ENCODE measurements at regions not wholly inside any gene's neighbourhood (a gene's known extent, or its start where the extent isn't known, plus 50 kb on each side); places are given as distances from the start of the nearest gene placed in this dataset.
"Not testable (repeated sequence)": the region's sequence is repeated elsewhere in the genome, so short reads cannot be mapped to it uniquely, and the experiment has no call there.

- not testable (repeated sequence) for DNase-seq
Measured at GRCh38 chr3:107470496-107470895, 52.3 kb upstream of the BBX start.

All from NCI-H524 treated with DMSO at 0.1 percent for 48 hours (cell line).